Mesendoderm (in vitro differentiated cells): ENCODE measurements at regions not wholly inside any gene's neighbourhood (a gene's known extent, or its start where the extent isn't known, plus 50 kb on each side); places are given as distances from the start of the nearest gene placed in this dataset.

Experiments used
- DNase-seq: peaks from one replicate; pipeline ENCODE4 v3.0.0; 2013
- H2AK5ac ChIP-seq: 2 replicates; pipeline ENCODE4 v1.6.1; 2013; ENCODE audit warnings: low read length, inconsistent platforms
- H2BK120ac ChIP-seq: 2 replicates; pipeline ENCODE4 v1.6.1; 2013; ENCODE audit warnings: low read depth, mild to moderate bottlenecking, low read length, moderate library complexity, mixed read lengths
- H2BK15ac ChIP-seq: replicated peaks from 2 replicates; pipeline ENCODE4 v1.6.1; 2013; ENCODE audit warnings: low read depth, mild to moderate bottlenecking, moderate library complexity
- H2BK5ac ChIP-seq: 2 replicates; pipeline ENCODE4 v1.6.1; 2013; ENCODE audit warnings: low read length, inconsistent platforms
- H3K18ac ChIP-seq: 2 replicates; pipeline ENCODE4 v1.6.1; 2013; ENCODE audit warnings: mild to moderate bottlenecking, low read length, mixed read lengths
- H3K23ac ChIP-seq: one replicate; pipeline ENCODE4 v1.6.1; 2013; ENCODE audit warnings: low read length
- H3K27ac ChIP-seq: 2 replicates; pipeline ENCODE4 v1.5.1; 2013; ENCODE audit warnings: low read depth, mild to moderate bottlenecking, inconsistent platforms, low read length, moderate library complexity
- H3K27me3 ChIP-seq: 2 replicates; pipeline ENCODE4 v1.6.1; 2013; ENCODE audit warnings: low read length, control low read depth, mild to moderate bottlenecking, inconsistent platforms; ENCODE audit not compliant: insufficient read depth, poor library complexity
- H3K36me3 ChIP-seq: 2 replicates; pipeline ENCODE4 v1.6.1; 2013; ENCODE audit warnings: low read length, inconsistent platforms; ENCODE audit not compliant: control insufficient read depth, insufficient read depth
- H3K4ac ChIP-seq: one replicate; pipeline ENCODE4 v1.6.1; 2013; ENCODE audit warnings: low read depth, mild to moderate bottlenecking, low read length, moderate library complexity
- H3K4me1 ChIP-seq: 2 replicates; pipeline ENCODE4 v1.6.1; 2013; ENCODE audit warnings: low read depth, low read length, inconsistent platforms; ENCODE audit not compliant: control insufficient read depth
- H3K4me2 ChIP-seq: 2 replicates; pipeline ENCODE4 v1.6.1; 2013; ENCODE audit warnings: low read length
- H3K4me3 ChIP-seq: 2 replicates; pipeline ENCODE4 v1.5.1; 2013; ENCODE audit warnings: mild to moderate bottlenecking, low read length
- H3K56ac ChIP-seq: one replicate; pipeline ENCODE4 v1.6.1; 2013; ENCODE audit warnings: low read length
- H3K79me1 ChIP-seq: 2 replicates; pipeline ENCODE4 v1.6.1; 2013; ENCODE audit warnings: low read length, inconsistent platforms
- H3K79me2 ChIP-seq: 2 replicates; pipeline ENCODE4 v1.6.1; 2013; ENCODE audit warnings: mild to moderate bottlenecking, low read length; ENCODE audit not compliant: control insufficient read depth, insufficient read depth
- H3K9ac ChIP-seq: 2 replicates; pipeline ENCODE4 v1.6.1; 2013; ENCODE audit warnings: low read length, inconsistent platforms
- H4K5ac ChIP-seq: one replicate; pipeline ENCODE4 v1.6.1; 2013; ENCODE audit warnings: low read length
- H4K8ac ChIP-seq: one replicate; pipeline ENCODE4 v1.6.1; 2013; ENCODE audit warnings: low read depth, mild to moderate bottlenecking, control low read depth, low read length, moderate library complexity
- WGBS: extraction: QIAGEN DNeasy Blood & Tissue Kit; methylation state at CpG from one replicate; pipeline ENCODE4 v1.1.7; 2013; ENCODE audit warnings: low lambda C conversion rate, missing lambda C conversion rate; ENCODE audit not compliant: insufficient coverage; ENCODE audit errors: extremely low coverage; 5-methylcytosine and 5-hydroxymethylcytosine counted together

GRCh38 chr4:152169683-152170082 is 366.2 kb downstream of the FBXW7 start:
- no CpG with 5 or more reads among the region's 6 CpGs for WGBS
- no peak overlapping the region for H3K56ac ChIP-seq
- no peak overlapping the region for H2BK120ac ChIP-seq
- H4K5ac ChIP-seq = no peak overlapping the region
- no peak overlapping the region for H3K4me3 ChIP-seq
- no peaks in the 10 kb centered on the region for H3K79me2 ChIP-seq
- no peak overlapping the region for H3K18ac ChIP-seq
- no peak overlapping the region for H3K27ac ChIP-seq
- no peak overlapping the region for H3K4ac ChIP-seq
- H2BK5ac ChIP-seq = no peak overlapping the region
- H2BK15ac ChIP-seq = no peak overlapping the region
- H2AK5ac ChIP-seq = no peak overlapping the region
- no peaks in the 10 kb centered on the region for H3K36me3 ChIP-seq
- peaks cover 9% of the 10 kb centered on the region for H3K4me1 ChIP-seq
- H3K27me3 ChIP-seq = no peaks in the 10 kb centered on the region
- no peak for DNase-seq
- no peak overlapping the region for H4K8ac ChIP-seq
- no peak overlapping the region for H3K4me2 ChIP-seq
- H3K79me1 ChIP-seq = no peaks in the 10 kb centered on the region
- no peak overlapping the region for H3K23ac ChIP-seq
- no peak overlapping the region for H3K9ac ChIP-seq

GRCh38 chr4:152168987-152169616 is 366.8 kb downstream of the FBXW7 start:
- no peak overlapping the region for H4K5ac ChIP-seq
- H3K79me2 ChIP-seq = no peaks in the 10 kb centered on the region
- H3K4me1 ChIP-seq = peaks cover 12% of the 10 kb centered on the region
- H2BK120ac ChIP-seq = no peak overlapping the region
- no peak overlapping the region for H3K4me2 ChIP-seq
- H3K4me3 ChIP-seq = no peak overlapping the region
- no peak overlapping the region for H3K56ac ChIP-seq
- no peak overlapping the region for H3K23ac ChIP-seq
- no CpG with 5 or more reads among the region's 5 CpGs for WGBS
- H2BK15ac ChIP-seq = no peak overlapping the region
- H3K79me1 ChIP-seq = no peaks in the 10 kb centered on the region
- no peak overlapping the region for H3K4ac ChIP-seq
- no peak overlapping the region for H4K8ac ChIP-seq
- H2BK5ac ChIP-seq = no peak overlapping the region
- no peak overlapping the region for H3K9ac ChIP-seq
- no peaks in the 10 kb centered on the region for H3K36me3 ChIP-seq
- no peak for DNase-seq
- H3K18ac ChIP-seq = no peak overlapping the region
- no peak overlapping the region for H2AK5ac ChIP-seq
- H3K27me3 ChIP-seq = no peaks in the 10 kb centered on the region
- no peak overlapping the region for H3K27ac ChIP-seq

GRCh38 chr4:152166567-152166966 is 369.3 kb downstream of the FBXW7 start:
- H2BK5ac ChIP-seq = no peak overlapping the region
- no peak overlapping the region for H3K27ac ChIP-seq
- no peak overlapping the region for H4K5ac ChIP-seq
- H3K9ac ChIP-seq = no peak overlapping the region
- H3K4ac ChIP-seq = no peak overlapping the region
- H3K4me1 ChIP-seq = peaks cover 12% of the 10 kb centered on the region
- no peaks in the 10 kb centered on the region for H3K79me2 ChIP-seq
- no peak overlapping the region for H2AK5ac ChIP-seq
- no peak overlapping the region for H3K4me2 ChIP-seq
- no peak overlapping the region for H3K4me3 ChIP-seq
- no peaks in the 10 kb centered on the region for H3K79me1 ChIP-seq
- no peak overlapping the region for H3K23ac ChIP-seq
- H3K18ac ChIP-seq = no peak overlapping the region
- H3K36me3 ChIP-seq = no peaks in the 10 kb centered on the region
- H3K56ac ChIP-seq = no peak overlapping the region
- WGBS = 100% methylated on average over 1 of the region's 6 CpGs
- H2BK15ac ChIP-seq = no peak overlapping the region
- H4K8ac ChIP-seq = no peak overlapping the region
- H3K27me3 ChIP-seq = no peaks in the 10 kb centered on the region
- peak; percentile 69 for DNase-seq
- no peak overlapping the region for H2BK120ac ChIP-seq

GRCh38 chr4:152165846-152166245 is 370.0 kb downstream of the FBXW7 start:
- H3K9ac ChIP-seq = no peak overlapping the region
- WGBS = no CpG with 5 or more reads among the region's 4 CpGs

GRCh38 chr4:152165146-152165545 is 370.7 kb downstream of the FBXW7 start:
- H3K27ac ChIP-seq = no peak overlapping the region
- DNase-seq = peak; percentile 99
- H3K9ac ChIP-seq = no peak overlapping the region
- H4K8ac ChIP-seq = no peak overlapping the region
- H3K4me1 ChIP-seq = peaks cover 12% of the 10 kb centered on the region
- no peaks in the 10 kb centered on the region for H3K79me1 ChIP-seq
- no CpG with 5 or more reads among the region's 2 CpGs for WGBS
- H3K18ac ChIP-seq = no peak overlapping the region
- H2BK15ac ChIP-seq = no peak overlapping the region
- no peak overlapping the region for H2AK5ac ChIP-seq
- H3K36me3 ChIP-seq = no peaks in the 10 kb centered on the region
- H3K23ac ChIP-seq = no peak overlapping the region
- H3K4me3 ChIP-seq = no peak overlapping the region
- no peak overlapping the region for H3K4ac ChIP-seq
- H2BK120ac ChIP-seq = no peak overlapping the region
- no peak overlapping the region for H3K4me2 ChIP-seq
- no peak overlapping the region for H3K56ac ChIP-seq
- H3K27me3 ChIP-seq = no peaks in the 10 kb centered on the region
- H3K79me2 ChIP-seq = no peaks in the 10 kb centered on the region
- H2BK5ac ChIP-seq = no peak overlapping the region
- H4K5ac ChIP-seq = no peak overlapping the region

More at GRCh38 chr4:152165846-152166245, 370.0 kb downstream of the FBXW7 start:
- DNase-seq = no peak
- Histone ChIP-seq H2AK5ac (no peak overlapping the region), H3K23ac (no peak overlapping the region), H3K4me2 (no peak overlapping the region), H3K36me3 (no peaks in the 10 kb centered on the region), H3K56ac (no peak overlapping the region), H3K27me3 (no peaks in the 10 kb centered on the region), H2BK5ac (no peak overlapping the region), H3K79me2 (no peaks in the 10 kb centered on the region), H2BK120ac (no peak overlapping the region), H3K79me1 (no peaks in the 10 kb centered on the region), H4K5ac (no peak overlapping the region), H3K4me3 (no peak overlapping the region), H3K27ac (no peak overlapping the region), H3K4ac (no peak overlapping the region), H2BK15ac (no peak overlapping the region), H4K8ac (no peak overlapping the region), H3K4me1 (peaks cover 12% of the 10 kb centered on the region), H3K18ac (no peak overlapping the region)

GRCh38 chr4:152164561-152164960 is 371.3 kb downstream of the FBXW7 start:
- Histone ChIP-seq H3K79me2 (no peaks in the 10 kb centered on the region), H3K4me2 (no peak overlapping the region), H2BK15ac (no peak overlapping the region), H3K9ac (no peak overlapping the region), H3K79me1 (no peaks in the 10 kb centered on the region), H2BK5ac (no peak overlapping the region), H3K4me1 (peaks cover 10% of the 10 kb centered on the region), H3K36me3 (no peaks in the 10 kb centered on the region), H4K5ac (no peak overlapping the region), H3K27ac (no peak overlapping the region), H3K4me3 (no peak overlapping the region), H3K27me3 (no peaks in the 10 kb centered on the region), H3K56ac (no peak overlapping the region), H3K4ac (no peak overlapping the region), H3K18ac (no peak overlapping the region), H2BK120ac (no peak overlapping the region), H3K23ac (no peak overlapping the region), H2AK5ac (no peak overlapping the region), H4K8ac (no peak overlapping the region)
- no CpG with 5 or more reads among the region's 1 CpG for WGBS
- peak; percentile 75 for DNase-seq
